Thymus (tissue), 11 donors: ENCODE measurements at regions not wholly inside any gene's neighbourhood (a gene's known extent, or its start where the extent isn't known, plus 50 kb on each side); places are given as distances from the start of the nearest gene placed in this dataset.

Experiments used
- DNase-seq, 9 donors: peaks; one replicate each; pipeline ENCODE4 v3.0.0-alpha.2; 2013; ENCODE audit warnings: low spot score in 9 of 9, low read depth in 6 of 9, missing footprints in 1 of 9
- H3K27ac ChIP-seq, 2 donors: one replicate each; pipeline ENCODE4 v1.5.1; 2013; ENCODE audit warnings: control low read depth in 1 of 2, low read depth in 1 of 2, low read length in 1 of 2, mild to moderate bottlenecking in 1 of 2, moderate library complexity in 1 of 2
- H3K27me3 ChIP-seq, 2 donors: one replicate each; pipeline ENCODE4 v1.5.1; 2013; ENCODE audit warnings: low read length in 1 of 2; ENCODE audit not compliant: control insufficient read depth in 2 of 2, insufficient read depth in 1 of 2
- H3K36me3 ChIP-seq, 2 donors: one replicate each; pipeline ENCODE4 v1.5.1; 2013; ENCODE audit warnings: low read length in 1 of 2, mild to moderate bottlenecking in 1 of 2, moderate library complexity in 1 of 2; ENCODE audit not compliant: control insufficient read depth in 2 of 2, insufficient read depth in 2 of 2
- H3K4me1 ChIP-seq, 2 donors: one replicate each; pipeline ENCODE4 v1.5.1; 2013; ENCODE audit warnings: low read length in 2 of 2; ENCODE audit not compliant: control insufficient read depth in 2 of 2, insufficient read depth in 2 of 2
- H3K4me3 ChIP-seq, 2 donors: one replicate each; pipeline ENCODE4 v1.5.1; 2013; ENCODE audit warnings: low read length in 2 of 2, control low read depth in 1 of 2, mild to moderate bottlenecking in 1 of 2
- H3K9me3 ChIP-seq, 2 donors: one replicate each; pipeline ENCODE4 v1.5.1; 2013; ENCODE audit warnings: low read length in 1 of 2, mild to moderate bottlenecking in 1 of 2; ENCODE audit not compliant: control insufficient read depth in 2 of 2, insufficient read depth in 1 of 2
- WGBS: extraction: QIAGEN DNeasy Blood & Tissue Kit; methylation state at CpG from one replicate; pipeline ENCODE4 v1.1.7; 2013; 5-methylcytosine and 5-hydroxymethylcytosine counted together
- donor health status: healthy.

DNA sequence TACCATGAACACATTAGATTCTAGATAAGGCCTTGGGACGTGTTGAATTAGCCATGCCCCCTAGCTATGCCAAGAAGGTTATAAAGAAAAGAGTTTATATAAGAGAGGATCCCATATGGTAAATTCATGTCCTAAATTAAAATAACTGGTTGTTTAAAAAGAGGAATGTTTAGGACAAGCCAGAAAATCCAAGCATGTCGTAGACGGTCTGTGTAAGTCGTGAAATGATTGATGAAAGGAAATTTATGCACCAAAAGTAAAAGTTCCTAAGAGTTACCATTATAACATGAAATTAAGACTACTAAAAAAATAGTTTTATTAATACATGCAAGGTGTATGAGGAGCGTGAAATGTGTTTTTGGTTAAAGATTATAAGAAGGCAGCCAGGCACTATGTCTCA, 624.9 kb downstream of the ARL4A start:
- WGBS = 93% methylated on average over 5 of the region's 5 CpGs
- H3K4me1 ChIP-seq = no peaks in the 10 kb centered on the region

DNA sequence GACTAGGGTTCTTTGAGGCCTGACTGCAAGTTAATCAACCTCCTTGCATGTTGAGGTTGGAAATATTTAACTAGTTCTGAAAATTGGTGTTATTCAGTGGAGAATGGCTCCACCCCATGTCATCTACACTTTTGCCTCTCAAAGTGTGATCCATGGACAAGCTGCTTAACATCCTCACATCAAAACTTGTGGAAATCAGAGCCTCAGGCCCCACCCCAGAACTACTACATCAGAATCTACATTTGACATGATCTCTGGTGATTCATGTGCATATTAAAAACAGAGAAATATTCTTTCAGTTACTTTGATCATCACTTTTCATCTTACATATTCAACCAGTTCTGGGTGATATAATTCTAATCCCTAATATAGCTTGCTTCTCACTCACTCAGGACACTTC, 632.9 kb downstream of the ARL4A start:
- no peaks in the 10 kb centered on the region for H3K9me3 ChIP-seq
- DNase-seq = no peak
- no peak overlapping the region for H3K4me3 ChIP-seq
- H3K27ac ChIP-seq = no peak overlapping the region
- no peaks in the 10 kb centered on the region for H3K4me1 ChIP-seq
- no peaks in the 10 kb centered on the region for H3K27me3 ChIP-seq
- H3K36me3 ChIP-seq = no peaks in the 10 kb centered on the region

More for the DNA sequence above, 624.9 kb downstream of the ARL4A start:
- H3K27me3 ChIP-seq = no peaks in the 10 kb centered on the region
- H3K4me3 ChIP-seq = no peak overlapping the region
- no peaks in the 10 kb centered on the region for H3K36me3 ChIP-seq
- peaks cover 0 to 7% of the 10 kb centered on the region in 2 donors for H3K9me3 ChIP-seq
- H3K27ac ChIP-seq = no peak overlapping the region
- DNase-seq = no peak

DNA sequence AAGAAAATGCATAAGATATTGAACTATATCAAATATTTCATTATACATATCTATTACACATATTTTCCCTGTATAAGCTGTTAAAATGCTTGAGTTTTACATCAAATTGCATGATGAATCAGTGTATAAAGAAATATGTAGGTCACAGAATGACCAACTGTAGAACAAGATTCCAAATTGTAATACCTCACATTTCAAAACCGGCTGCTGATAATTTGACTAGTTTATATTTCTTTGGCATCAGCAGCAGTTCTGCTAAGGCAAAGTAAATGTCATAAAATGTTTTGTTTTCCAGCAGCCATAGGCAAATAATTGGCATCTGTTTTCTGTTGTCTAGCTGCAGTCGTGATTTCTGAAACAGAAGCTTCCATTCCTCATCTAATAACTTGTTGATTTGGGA, 633.9 kb downstream of the ARL4A start:
- no peak for DNase-seq
- Histone ChIP-seq H3K27me3 (no peaks in the 10 kb centered on the region), H3K9me3 (no peaks in the 10 kb centered on the region), H3K27ac (no peak overlapping the region), H3K4me1 (no peaks in the 10 kb centered on the region), H3K4me3 (no peak overlapping the region), H3K36me3 (no peaks in the 10 kb centered on the region)
- WGBS = 86% methylated on average over 2 of the region's 2 CpGs

DNA sequence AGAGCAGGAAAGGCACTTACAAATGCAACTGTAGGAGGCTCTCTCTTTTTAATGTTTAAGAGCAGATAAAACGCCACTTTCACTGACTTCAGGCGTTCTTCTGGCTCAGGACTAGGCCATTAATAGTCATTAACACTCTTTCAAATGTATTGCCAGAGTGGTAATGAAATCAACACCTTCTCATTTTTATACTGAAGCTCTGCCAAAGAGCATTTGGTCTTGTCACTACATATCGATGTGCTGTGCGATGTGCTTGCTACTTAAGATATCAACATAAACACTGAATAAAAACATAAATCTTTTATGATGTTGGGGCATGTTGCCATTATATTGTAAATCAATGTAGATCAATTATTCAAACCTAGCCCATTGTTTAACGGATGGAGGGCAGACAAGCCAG, 634.7 kb downstream of the ARL4A start:
- no peak overlapping the region for H3K27ac ChIP-seq
- H3K27me3 ChIP-seq = no peaks in the 10 kb centered on the region
- no peaks in the 10 kb centered on the region for H3K36me3 ChIP-seq
- no peaks in the 10 kb centered on the region for H3K9me3 ChIP-seq
- no peaks in the 10 kb centered on the region for H3K4me1 ChIP-seq
- DNase-seq = no peak
- H3K4me3 ChIP-seq = no peak overlapping the region
- 88% methylated on average over 5 of the region's 5 CpGs for WGBS

DNA sequence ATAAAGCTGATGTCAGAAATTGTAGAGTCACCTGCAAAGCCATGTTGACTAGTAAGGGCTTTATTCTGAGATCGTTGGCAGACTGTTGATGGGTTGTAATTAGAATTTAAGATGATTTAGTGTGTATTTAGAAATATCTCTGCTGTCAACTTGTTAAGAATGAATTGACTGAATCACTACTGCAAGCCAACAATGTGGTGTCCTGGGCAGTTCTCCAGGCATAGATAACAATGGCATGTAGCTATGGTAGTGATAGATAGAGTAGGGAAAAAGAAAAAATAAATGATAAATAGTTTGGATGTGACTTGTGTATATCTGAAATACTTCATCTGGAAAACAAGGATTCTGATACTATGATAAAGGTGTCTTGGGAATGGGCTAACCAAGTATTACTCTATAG, 640.2 kb downstream of the ARL4A start:
- DNase-seq = no peak
- H3K9me3 ChIP-seq = no peaks in the 10 kb centered on the region
- 85% methylated on average over 1 of the region's 1 CpG for WGBS
- no peak overlapping the region for H3K4me3 ChIP-seq
- no peaks in the 10 kb centered on the region for H3K36me3 ChIP-seq
- H3K27ac ChIP-seq = no peak overlapping the region
- H3K4me1 ChIP-seq = no peaks in the 10 kb centered on the region
- no peaks in the 10 kb centered on the region for H3K27me3 ChIP-seq

DNA sequence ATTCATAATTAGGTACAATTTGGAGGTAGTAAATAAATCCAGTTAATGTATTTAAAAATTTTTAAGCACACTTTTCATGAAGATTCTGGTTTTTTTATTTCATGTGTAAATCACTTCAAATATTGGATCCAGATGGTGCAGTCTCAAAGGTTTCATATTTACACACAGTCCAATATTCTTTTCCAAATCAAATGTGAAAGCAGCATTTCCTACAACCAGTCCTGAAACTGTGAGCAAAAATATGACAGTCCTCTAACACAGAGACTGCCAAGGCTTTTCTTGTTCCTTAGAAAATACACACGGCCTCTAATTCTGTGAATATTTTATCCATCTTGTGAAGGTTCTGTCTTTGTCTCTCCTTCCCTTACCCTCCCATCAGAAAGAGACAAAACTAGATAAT, 645.9 kb downstream of the ARL4A start:
- Histone ChIP-seq H3K27ac (no peak overlapping the region), H3K4me3 (no peak overlapping the region), H3K27me3 (no peaks in the 10 kb centered on the region), H3K9me3 (no peaks in the 10 kb centered on the region), H3K4me1 (no peaks in the 10 kb centered on the region), H3K36me3 (no peaks in the 10 kb centered on the region)
- DNase-seq = no peak
- 81% methylated on average over 1 of the region's 1 CpG for WGBS

DNA sequence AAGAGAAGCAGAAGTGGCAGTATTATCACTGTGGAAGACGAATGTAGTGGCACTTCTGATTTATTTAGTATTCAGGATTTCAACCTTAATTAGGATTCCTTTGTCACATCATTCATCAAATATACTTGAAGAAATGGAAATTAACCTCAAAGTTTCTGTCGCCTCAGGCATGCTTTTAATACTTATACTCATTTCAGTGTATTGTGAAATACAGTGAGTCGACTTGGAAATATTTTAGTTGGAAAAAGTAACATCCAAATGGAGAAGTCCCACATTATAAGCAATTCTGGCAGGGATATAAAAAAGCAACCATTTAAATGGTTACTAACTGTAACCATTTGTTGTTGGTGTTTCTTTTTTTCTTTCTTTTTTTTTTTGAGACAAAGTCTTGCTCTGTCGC, 648.8 kb downstream of the ARL4A start:
- Histone ChIP-seq H3K4me1 (no peaks in the 10 kb centered on the region), H3K27ac (no peak overlapping the region), H3K27me3 (no peaks in the 10 kb centered on the region), H3K4me3 (no peak overlapping the region), H3K36me3 (no peaks in the 10 kb centered on the region), H3K9me3 (no peaks in the 10 kb centered on the region)
- DNase-seq = no peak
- 79% methylated on average over 4 of the region's 4 CpGs for WGBS

DNA sequence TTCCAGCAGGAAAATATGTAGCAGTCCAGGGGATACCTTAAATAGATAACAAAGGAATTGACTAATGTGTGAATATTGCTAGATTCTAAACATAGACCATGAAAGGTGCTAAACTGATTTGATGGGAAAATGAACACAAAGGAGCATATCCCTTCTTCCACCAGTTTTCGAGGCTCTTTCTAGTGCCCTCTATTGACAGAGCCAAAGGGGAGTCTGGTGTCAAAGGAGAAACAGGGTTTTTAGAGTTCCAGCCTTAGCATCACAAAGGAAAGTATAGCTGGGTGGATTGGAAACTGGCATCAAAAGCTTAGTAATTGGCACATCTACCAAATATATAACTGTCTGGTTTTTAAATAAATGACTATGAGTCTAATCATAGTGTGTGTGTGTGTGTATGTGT, 636.8 kb downstream of the ETV1 start:
- H3K27me3 ChIP-seq = no peaks in the 10 kb centered on the region
- H3K36me3 ChIP-seq = no peaks in the 10 kb centered on the region
- no peak for DNase-seq
- H3K9me3 ChIP-seq = no peaks in the 10 kb centered on the region
- no peak overlapping the region for H3K4me3 ChIP-seq
- no peaks in the 10 kb centered on the region for H3K4me1 ChIP-seq
- whole genome bisulfite sequencing = 83% methylated on average over 1 of the region's 1 CpG
- H3K27ac ChIP-seq = no peak overlapping the region

DNA sequence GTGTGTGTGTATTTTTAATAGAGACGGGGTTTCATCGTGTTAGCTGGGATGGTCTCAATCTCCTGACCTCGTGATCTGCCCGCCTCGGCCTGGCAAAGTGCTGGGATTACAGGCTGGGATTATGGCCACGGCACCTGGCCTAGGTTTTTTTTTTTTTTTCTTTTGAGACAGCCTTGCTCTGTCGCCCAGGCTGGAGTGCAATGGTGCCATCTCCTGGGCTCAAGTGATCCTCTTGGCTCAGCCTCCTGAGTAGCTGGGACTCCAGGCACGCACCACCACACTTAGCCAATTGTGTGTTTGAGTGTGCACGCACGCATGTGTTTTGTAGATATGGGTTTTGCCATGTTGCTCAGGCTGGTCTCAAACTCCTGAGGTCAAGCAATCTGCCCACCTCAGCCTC, 629.8 kb downstream of the ETV1 start:
- no peaks in the 10 kb centered on the region for H3K36me3 ChIP-seq
- no peak for DNase-seq
- H3K4me1 ChIP-seq = no peaks in the 10 kb centered on the region
- 91% methylated on average over 10 of the region's 10 CpGs for WGBS
- H3K4me3 ChIP-seq = no peak overlapping the region
- H3K9me3 ChIP-seq = no peaks in the 10 kb centered on the region
- no peak overlapping the region for H3K27ac ChIP-seq
- H3K27me3 ChIP-seq = no peaks in the 10 kb centered on the region

DNA sequence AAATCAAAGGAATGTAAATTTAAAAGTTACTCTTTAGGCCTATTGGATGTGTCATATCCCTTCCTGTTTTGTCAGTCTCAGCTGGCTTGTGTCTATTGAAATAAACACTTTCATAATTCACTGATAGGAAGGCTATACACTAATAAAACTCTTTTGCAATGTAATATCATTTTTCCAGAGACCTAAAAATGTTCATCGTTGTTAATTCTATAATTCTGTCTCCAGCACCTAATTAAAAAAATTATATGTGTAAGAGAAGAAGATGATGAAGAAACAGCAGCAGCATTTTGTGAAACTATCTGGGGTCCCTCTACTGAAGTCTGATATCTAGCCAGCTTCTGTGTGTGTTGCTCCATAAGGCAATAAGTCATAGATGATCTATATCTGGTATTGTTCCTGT, 602.7 kb downstream of the ETV1 start:
- no peak overlapping the region for H3K27ac ChIP-seq
- no peaks in the 10 kb centered on the region for H3K9me3 ChIP-seq
- H3K36me3 ChIP-seq = no peaks in the 10 kb centered on the region
- H3K4me1 ChIP-seq = no peaks in the 10 kb centered on the region
- no peaks in the 10 kb centered on the region for H3K27me3 ChIP-seq
- DNase-seq = no peak
- no peak overlapping the region for H3K4me3 ChIP-seq
- 93% methylated on average over 1 of the region's 1 CpG for WGBS
